ENCODE measurements at regions not wholly inside any gene's neighbourhood (a gene's known extent, or its start where the extent isn't known, plus 50 kb on each side); places are given as distances from the start of the nearest gene placed in this dataset.

- no peaks in the 10 kb centered on the region for H4K20me1 ChIP-seq (ENCODE audit: insufficient read depth)
- POLR2A ChIA-PET: no interaction called here
- ATAC-seq (no peak), DNase-seq (ENCODE audit: low read depth, low spot score) (no peak)
- no peak overlapping the region for H3K4me2 ChIP-seq (ENCODE audit: low read length)
- H3K27ac ChIP-seq (ENCODE audit: low read depth, low read length): no peak overlapping the region
- RAD21 ChIA-PET (ENCODE audit: low non-redundant PET in 1 of 2, low total read pairs in 2 of 2, uncharacterized antibody in 2 of 2, unreplicated experiment in 2 of 2): no interaction called here
- intact Hi-C loops (cut with micrococcal nuclease): no loop called here
- no TSS peak for BruUV-seq (replicated peaks)
- CTCF ChIA-PET: no interaction called here
- H3K4me1 ChIP-seq (ENCODE audit: control insufficient read depth in 1 of 2, insufficient read depth in 2 of 2, low read length in 2 of 2): no peaks in the 10 kb centered on the region
- no peaks in the 10 kb centered on the region for H3K27me3 ChIP-seq (ENCODE audit: insufficient read depth, low read length)
- H3K9me3 ChIP-seq (ENCODE audit: control insufficient read depth in 1 of 2, insufficient read depth in 1 of 2, low read depth in 1 of 2, low read length in 2 of 2): peaks cover 0 to 18% of the 10 kb centered on the region in 2 experiments; a peak in 2 of 4 replicates
- H3K9me2 ChIP-seq (ENCODE audit: insufficient read depth): no peaks in the 10 kb centered on the region
- H3K9ac ChIP-seq (ENCODE audit: low read length): no peak overlapping the region
- no peaks in the 10 kb centered on the region for H3K36me3 ChIP-seq (ENCODE audit: control insufficient read depth in 1 of 2, insufficient read depth in 2 of 2, low read length in 2 of 2)
- no peaks in the 10 kb centered on the region for H3K79me2 ChIP-seq (ENCODE audit: insufficient read depth, low read length)
- TF ChIP-seq EGR1 (IDR thresholded peaks at IDR 0.05; ENCODE audit: low read depth) (no peak), SRF (IDR thresholded peaks at IDR 0.05; ENCODE audit: low read depth) (no peak), EZH2phosphoT487 (IDR thresholded peaks at IDR 0.05; ENCODE audit: borderline replicate concordance) (no peak), ZFX (IDR thresholded peaks at IDR 0.05) (no peak), ZNF274 (IDR thresholded peaks at IDR 0.05; ENCODE audit: low read depth, low read length) (no peak), FOSL1 (IDR thresholded peaks at IDR 0.05; ENCODE audit: low read depth) (no peak), TCF7L2 (IDR thresholded peaks at IDR 0.05; ENCODE audit: borderline replicate concordance, extremely low read depth, insufficient read depth, insufficient read length) (no peak), REST (IDR thresholded peaks at IDR 0.05; ENCODE audit: low read depth) (no peak), EZH2 (IDR thresholded peaks at IDR 0.05) (no peak), CTCF (IDR thresholded peaks at IDR 0.05 in 2 of 3, conservative IDR thresholded peaks at IDR 0.05 in 1 of 3; ENCODE audit: borderline replicate concordance in 1 of 3, insufficient read depth in 1 of 3, low read depth in 2 of 3, low read length in 2 of 3) (no peak), RAD21 (IDR thresholded peaks at IDR 0.05; ENCODE audit: low read depth) (no peak), CBX3 (IDR thresholded peaks at IDR 0.05; ENCODE audit: low read depth) (no peak)
- no peak overlapping the region for H3K4me3 ChIP-seq (replicated peaks in 1 of 2; ENCODE audit: low read depth in 1 of 2, low read length in 2 of 2)
- no peak overlapping the region for H2AFZ ChIP-seq (ENCODE audit: low read depth, low read length, poor library complexity, severe bottlenecking)
Measured at GRCh38 chr13:107351305-107351704, 783.4 kb upstream of the ARGLU1 start.
